HCT116 (cell line): ENCODE measurements at regions not wholly inside any gene's neighbourhood (a gene's known extent, or its start where the extent isn't known, plus 50 kb on each side); places are given as distances from the start of the nearest gene placed in this dataset.

Source experiments
- ATAC-seq: fragments of 200-7000 bp; cut with Tn5 transposase; 2 replicates; pipeline ENCODE4 v1.9.1; 2020; ENCODE audit warnings: mild to moderate bottlenecking, moderate library complexity
- BruUV-seq: library from RNA; stranded (reverse); fragments of 400-500 nt; replicated peaks from 2 replicates; lab custom pipeline; 2021; lab: Mats Ljungman, UMichigan
- CTCF ChIA-PET: fragments of 300-600 bp; sonication (Branson Sonifier 250); formaldehyde crosslinking; loops from one replicate; lab custom pipeline; 2021; ENCODE audit warnings: antibody characterized with exemption; lab: Charles Lee
- POLR2A ChIA-PET: fragments of 300-600, 350-600 bp; sonication (Branson Sonifier 250); formaldehyde crosslinking; loops from one replicate; lab custom pipeline; 2021; ENCODE audit warnings: antibody characterized with exemption; lab: Charles Lee
- RAD21 ChIA-PET, 2 experiments: fragments of 300-600 bp; sonication (Branson Sonifier 250); formaldehyde crosslinking; loops; one replicate each; lab custom pipeline; 2023; ENCODE audit warnings: low total read pairs in 2 of 2; ENCODE audit not compliant: uncharacterized antibody in 2 of 2, unreplicated experiment in 2 of 2, low non-redundant PET in 1 of 2; lab: Charles Lee
- DNase-seq: peaks from one replicate; pipeline ENCODE4 v3.0.0-alpha.2; 2010; ENCODE audit warnings: low read depth, low spot score
- H2AFZ ChIP-seq: fragments of 200-600 bp; shearing (Covaris generic), sonication (generic); 2 replicates; pipeline ENCODE4 v1.6.1; 2017; ENCODE audit warnings: low read depth, mixed run types, mixed read lengths, antibody characterized with exemption, low read length; ENCODE audit not compliant: poor library complexity, severe bottlenecking
- H3K27ac ChIP-seq: 2 replicates; pipeline ENCODE4 v1.5.1; 2012; ENCODE audit warnings: low read depth, low read length
- H3K27me3 ChIP-seq: fragments of 200-600 bp; sonication (generic); 2 replicates; pipeline ENCODE4 v1.6.1; 2016; ENCODE audit warnings: mixed run types, low read length, mixed read lengths; ENCODE audit not compliant: insufficient read depth
- H3K36me3 ChIP-seq, 2 experiments: fragments of 200-500 bp in 1 of 2; fragments of 200-600 bp in 1 of 2; sonication (Bioruptor generic) in 1 of 2; sonication (generic) in 1 of 2; 2 replicates each; pipeline versions ENCODE4 v1.5.1 to v1.6.1; 2014 to 2016; ENCODE audit warnings: low read length in 2 of 2, inconsistent platforms in 1 of 2, mixed read lengths in 1 of 2, mixed run types in 1 of 2; ENCODE audit not compliant: insufficient read depth in 2 of 2, control insufficient read depth in 1 of 2
- H3K4me1 ChIP-seq, 2 experiments: fragments of 200-600 bp in 1 of 2; sonication (generic) in 1 of 2; 2 replicates each; pipeline versions ENCODE4 v1.5.1 to v1.6.1; 2012 to 2017; ENCODE audit warnings: low read length in 2 of 2, inconsistent platforms in 1 of 2, mild to moderate bottlenecking in 1 of 2, mixed read lengths in 1 of 2, mixed run types in 1 of 2, moderate library complexity in 1 of 2; ENCODE audit not compliant: insufficient read depth in 2 of 2, control insufficient read depth in 1 of 2
- H3K4me2 ChIP-seq: fragments of 200-600 bp; sonication (generic); 2 replicates; pipeline ENCODE4 v1.6.1; 2017; ENCODE audit warnings: mixed run types, low read length, mixed read lengths
- H3K4me3 ChIP-seq, 2 experiments: fragments of 200-600 bp in 1 of 2; sonication (generic) in 1 of 2; replicated peaks in 1 of 2; 2 replicates each; pipeline ENCODE4 v1.5.1; 2011 to 2016; ENCODE audit warnings: low read length in 2 of 2, control low read depth in 1 of 2, low read depth in 1 of 2, mild to moderate bottlenecking in 1 of 2, mixed read lengths in 1 of 2, mixed run types in 1 of 2
- H3K79me2 ChIP-seq: fragments of 200-600 bp; sonication (generic); 2 replicates; pipeline ENCODE4 v1.6.1; 2017; ENCODE audit warnings: mild to moderate bottlenecking, mixed run types, low read length, moderate library complexity, mixed read lengths; ENCODE audit not compliant: insufficient read depth
- H3K9ac ChIP-seq: fragments of 200-600 bp; sonication (generic); 2 replicates; pipeline ENCODE4 v1.6.1; 2016; ENCODE audit warnings: low read length, mixed read lengths
- H3K9me2 ChIP-seq: fragments of 200-600 bp; sonication (generic), shearing (Covaris generic); 2 replicates; pipeline ENCODE4 v1.6.1; 2017; ENCODE audit warnings: mixed run types, mild to moderate bottlenecking, moderate library complexity; ENCODE audit not compliant: insufficient read depth
- H3K9me3 ChIP-seq, 2 experiments: fragments of 200-500 bp in 1 of 2; fragments of 200-600 bp in 1 of 2; sonication (Bioruptor generic) in 1 of 2; sonication (generic) in 1 of 2; 2 replicates each; pipeline ENCODE4 v1.6.1; 2014 to 2017; ENCODE audit warnings: low read length in 2 of 2, mixed read lengths in 2 of 2, inconsistent platforms in 1 of 2, low read depth in 1 of 2, mild to moderate bottlenecking in 1 of 2, mixed run types in 1 of 2, moderate library complexity in 1 of 2; ENCODE audit not compliant: control insufficient read depth in 1 of 2, insufficient read depth in 1 of 2
- H4K20me1 ChIP-seq: fragments of 200-600 bp; sonication (generic), shearing (Covaris generic); 2 replicates; pipeline ENCODE4 v1.6.1; 2017; ENCODE audit warnings: mixed run types, mild to moderate bottlenecking, moderate library complexity; ENCODE audit not compliant: insufficient read depth
- ATF3 ChIP-seq: IDR thresholded peaks from 2 replicates; pipeline ENCODE4 v1.6.1; 2012
- CBX3 ChIP-seq: IDR thresholded peaks from 2 replicates; pipeline ENCODE4 v1.6.1; 2012; ENCODE audit warnings: low read depth
- CEBPB ChIP-seq: IDR thresholded peaks from 2 replicates; pipeline ENCODE4 v1.6.1; 2012; ENCODE audit warnings: low read depth
- CTCF ChIP-seq, 3 experiments: fragments of 200-600 bp in 1 of 3; sonication (generic) in 1 of 3; IDR thresholded peaks in 2 of 3; conservative IDR thresholded peaks in 1 of 3; 2 replicates each; pipeline ENCODE4 v1.5.1; 2012 to 2017; ENCODE audit warnings: low read depth in 2 of 3, low read length in 2 of 3, antibody characterized with exemption in 1 of 3, borderline replicate concordance in 1 of 3, control low read depth in 1 of 3, mild to moderate bottlenecking in 1 of 3, mixed read lengths in 1 of 3, mixed run types in 1 of 3, moderate library complexity in 1 of 3; ENCODE audit not compliant: insufficient read depth in 1 of 3
- EGR1 ChIP-seq: IDR thresholded peaks from 2 replicates; pipeline ENCODE4 v1.6.1; 2012; ENCODE audit warnings: low read depth
- ELF1 ChIP-seq: IDR thresholded peaks from 2 replicates; pipeline ENCODE4 v1.6.1; 2012; ENCODE audit warnings: low read depth, borderline replicate concordance
- EZH2 ChIP-seq: fragments of 200-600 bp; sonication (generic); IDR thresholded peaks from 2 replicates; pipeline ENCODE4 v1.6.1; 2017; ENCODE audit warnings: antibody characterized with exemption, mixed run types
- FOSL1 ChIP-seq: IDR thresholded peaks from 2 replicates; pipeline ENCODE4 v1.6.1; 2012; ENCODE audit warnings: low read depth
- JUND ChIP-seq: IDR thresholded peaks from 2 replicates; pipeline ENCODE4 v1.6.1; 2012
- MAX ChIP-seq: IDR thresholded peaks from 2 replicates; pipeline ENCODE4 v1.6.1; 2012
- POLR2A ChIP-seq: IDR thresholded peaks from 2 replicates; pipeline ENCODE4 v1.7.0; 2011; ENCODE audit warnings: borderline replicate concordance; ENCODE audit not compliant: insufficient read depth, insufficient read length; ENCODE audit errors: extremely low read depth
- POLR2AphosphoS5 ChIP-seq: IDR thresholded peaks from 2 replicates; pipeline ENCODE4 v1.6.1; 2011; ENCODE audit warnings: mild to moderate bottlenecking, low read depth, low read length, moderate library complexity
- RAD21 ChIP-seq: IDR thresholded peaks from 2 replicates; pipeline ENCODE4 v1.6.1; 2012; ENCODE audit warnings: low read depth, mild to moderate bottlenecking
- REST ChIP-seq: IDR thresholded peaks from 2 replicates; pipeline ENCODE4 v1.6.1; 2012; ENCODE audit warnings: low read depth
- SIN3A ChIP-seq: IDR thresholded peaks from 2 replicates; pipeline ENCODE4 v1.6.1; 2012; ENCODE audit warnings: low read depth
- SRF ChIP-seq: IDR thresholded peaks from 2 replicates; pipeline ENCODE4 v1.6.1; 2012; ENCODE audit warnings: low read depth
- ZBTB33 ChIP-seq: IDR thresholded peaks from 2 replicates; pipeline ENCODE4 v1.6.1; 2011; ENCODE audit warnings: mild to moderate bottlenecking, low read length, moderate library complexity; ENCODE audit not compliant: insufficient replicate concordance; ENCODE audit errors: extremely low read depth
- ZFX ChIP-seq: fragments of 450-650 bp; IDR thresholded peaks from 2 replicates; pipeline ENCODE4 v1.6.1; 2017
- ZNF274 ChIP-seq: fragments of 200-500 bp; sonication (Bioruptor generic); IDR thresholded peaks from 2 replicates; pipeline ENCODE4 v1.6.1; 2014; ENCODE audit warnings: mild to moderate bottlenecking, low read depth, low read length, inconsistent platforms
- intact Hi-C: fragments of 100-400 bp; cut with micrococcal nuclease; formaldehyde crosslinking; loops from 2 replicates; pipeline ENCODE4 v1.10.0; 2022

GRCh38 chr6:81900616-81901015 lies 148.1 kb upstream of the TENT5A start:
- H3K4me1 ChIP-seq: peaks cover 0 to 7% of the 10 kb centered on the region in 2 experiments; a peak in 3 of 4 replicates
- no TSS peak for BruUV-seq
- no peaks in the 10 kb centered on the region for H3K79me2 ChIP-seq
- no peak overlapping the region for H3K4me3 ChIP-seq
- DNase-seq (no peak), ATAC-seq (no peak)
- H3K4me2 ChIP-seq: no peak overlapping the region
- H2AFZ ChIP-seq: no peak overlapping the region
- intact Hi-C loops: no loop called here
- no peaks in the 10 kb centered on the region for H3K9me3 ChIP-seq
- no peaks in the 10 kb centered on the region for H3K27me3 ChIP-seq
- no peak overlapping the region for H3K9ac ChIP-seq
- RAD21 ChIA-PET: no interaction called here
- no peak overlapping the region for H3K27ac ChIP-seq
- H4K20me1 ChIP-seq: no peaks in the 10 kb centered on the region
- POLR2A ChIA-PET: no interaction called here
- no peaks in the 10 kb centered on the region for H3K9me2 ChIP-seq
- TF ChIP-seq SRF (no peak), EGR1 (no peak), EZH2 (no peak), ATF3 (no peak), ZBTB33 (no peak), POLR2AphosphoS5 (no peak), FOSL1 (no peak), CTCF (IDR thresholded peaks at IDR 0.05 in 2 of 3, conservative IDR thresholded peaks at IDR 0.05 in 1 of 3; ENCODE audit: borderline replicate concordance in 1 of 3, insufficient read depth in 1 of 3, low read depth in 2 of 3, low read length in 2 of 3) (no peak), ELF1 (no peak), SIN3A (no peak), ZFX (no peak), ZNF274 (no peak), POLR2A (no peak), REST (no peak), MAX (no peak), RAD21 (no peak), CBX3 (no peak), JUND (no peak), CEBPB (no peak)
- CTCF ChIA-PET: no interaction called here
- no peaks in the 10 kb centered on the region for H3K36me3 ChIP-seq
